ENCODE measurements at regions not wholly inside any gene's neighbourhood (a gene's known extent, or its start where the extent isn't known, plus 50 kb on each side); places are given as distances from the start of the nearest gene placed in this dataset.

- Histone ChIP-seq H3K27me3 (ENCODE audit: insufficient read depth, low read depth) (no peaks in the 10 kb centered on the region), H2AFZ (0 out of 2 replicates have a peak overlapping the region, but pooled peaks have one; percentile 66), H3K9me2 (ENCODE audit: insufficient read depth) (no peaks in the 10 kb centered on the region), H3K9me3 (ENCODE audit: insufficient read depth, low read depth) (no peaks in the 10 kb centered on the region), H3F3A (ENCODE audit: insufficient read depth, low read depth) (no peaks in the 10 kb centered on the region), H3K4me3 (peak overlapping the region; percentile 24; the same call in 1 of the 2 replicates), H3K4me2 (peak overlapping the region; percentile 29), H4K20me1 (ENCODE audit: insufficient read depth) (no peaks in the 10 kb centered on the region), H3K79me2 (ENCODE audit: low read depth) (no peaks in the 10 kb centered on the region), H3K4me1 (replicated peaks; ENCODE audit: insufficient read depth) (no peaks in the 10 kb centered on the region), H3K27ac (no peak overlapping the region), H3K36me3 (ENCODE audit: low read depth) (no peaks in the 10 kb centered on the region)
- no peak for TF ChIP-seq EZH2 (IDR thresholded peaks at IDR 0.05; ENCODE audit: low read depth)
- no peak for TF ChIP-seq CTCF (conservative IDR thresholded peaks at IDR 0.05)
- no peak for DNase-seq
- POLR2A ChIA-PET (ENCODE audit: unreplicated experiment) = interaction anchor here (0.6 kb wide), 1 partner anchor 83 kb away, joined by 3 read pairs; no protein-coding TSS in a partner anchor
- CTCF ChIA-PET = no interaction called here
- BruUV-seq (replicated peaks) = no TSS peak
- intact Hi-C loops (cut with micrococcal nuclease; ENCODE audit: unreplicated experiment) = no loop called here
Observed at GRCh38 chr3:117499189-117499870, 789.8 kb downstream of the TUSC7 start.

- Histone ChIP-seq H3K9me3 (ENCODE audit: insufficient read depth, low read depth) (no peaks in the 10 kb centered on the region), H3K9me2 (ENCODE audit: insufficient read depth) (no peaks in the 10 kb centered on the region), H3K4me3 (no peak overlapping the region), H3K27ac (no peak overlapping the region), H3K4me2 (no peak overlapping the region), H2AFZ (no peak overlapping the region), H3K36me3 (ENCODE audit: low read depth) (no peaks in the 10 kb centered on the region), H3K27me3 (ENCODE audit: insufficient read depth, low read depth) (no peaks in the 10 kb centered on the region), H4K20me1 (ENCODE audit: insufficient read depth) (no peaks in the 10 kb centered on the region), H3K4me1 (replicated peaks; ENCODE audit: insufficient read depth) (no peaks in the 10 kb centered on the region), H3K79me2 (ENCODE audit: low read depth) (no peaks in the 10 kb centered on the region), H3F3A (ENCODE audit: insufficient read depth, low read depth) (no peaks in the 10 kb centered on the region)
- intact Hi-C loops (cut with micrococcal nuclease; ENCODE audit: unreplicated experiment) = no loop called here
- POLR2A ChIA-PET (ENCODE audit: unreplicated experiment) = no interaction called here
- TF ChIP-seq CTCF (conservative IDR thresholded peaks at IDR 0.05) (no peak), EZH2 (IDR thresholded peaks at IDR 0.05; ENCODE audit: low read depth) (no peak)
- no TSS peak for BruUV-seq (replicated peaks)
- no peak for DNase-seq
- CTCF ChIA-PET = no interaction called here
Observed at GRCh38 chr3:117507958-117508357, 798.4 kb downstream of the TUSC7 start.

- Histone ChIP-seq H4K20me1 (ENCODE audit: insufficient read depth) (no peaks in the 10 kb centered on the region), H3K4me2 (no peak overlapping the region), H3K4me3 (no peak overlapping the region), H3F3A (ENCODE audit: insufficient read depth, low read depth) (no peaks in the 10 kb centered on the region), H3K36me3 (ENCODE audit: low read depth) (no peaks in the 10 kb centered on the region), H3K4me1 (replicated peaks; ENCODE audit: insufficient read depth) (no peaks in the 10 kb centered on the region), H2AFZ (no peak overlapping the region), H3K9me2 (ENCODE audit: insufficient read depth) (no peaks in the 10 kb centered on the region), H3K9me3 (ENCODE audit: insufficient read depth, low read depth) (no peaks in the 10 kb centered on the region), H3K27ac (no peak overlapping the region), H3K79me2 (ENCODE audit: low read depth) (no peaks in the 10 kb centered on the region), H3K27me3 (ENCODE audit: insufficient read depth, low read depth) (no peaks in the 10 kb centered on the region)
- no peak for TF ChIP-seq CTCF (conservative IDR thresholded peaks at IDR 0.05)
- TF ChIP-seq EZH2 (IDR thresholded peaks at IDR 0.05; ENCODE audit: low read depth) = no peak
- POLR2A ChIA-PET (ENCODE audit: unreplicated experiment) = no interaction called here
- CTCF ChIA-PET = no interaction called here
- no TSS peak for BruUV-seq (replicated peaks)
- intact Hi-C loops (cut with micrococcal nuclease; ENCODE audit: unreplicated experiment) = no loop called here
- DNase-seq = no peak
Observed at GRCh38 chr3:117509858-117510257, 800.3 kb downstream of the TUSC7 start.

Data from PC-9 (cell line).